ENCODE measurements at regions not wholly inside any gene's neighbourhood (a gene's known extent, or its start where the extent isn't known, plus 50 kb on each side); places are given as distances from the start of the nearest gene placed in this dataset.

DNA sequence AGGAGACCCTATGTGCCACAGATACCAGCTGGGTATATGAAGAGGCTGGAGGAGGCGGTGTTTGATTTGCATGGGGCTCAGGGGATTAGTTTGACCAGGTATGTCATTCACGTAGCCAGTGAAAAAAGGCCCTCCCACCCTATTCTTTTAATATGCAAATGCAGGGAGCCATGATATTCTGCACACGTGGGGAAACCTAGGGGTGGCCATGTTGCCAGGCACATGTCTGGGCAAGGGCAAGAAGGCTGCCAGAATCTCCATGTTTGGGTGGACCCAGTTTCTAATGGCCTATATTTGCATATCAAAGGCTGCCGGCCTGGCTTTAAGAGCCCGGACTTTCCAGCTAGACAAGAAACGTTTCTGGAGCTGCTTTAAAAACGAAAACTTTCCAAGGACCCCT, 60.4 kb downstream of the SOX4 start:
- TF ChIP-seq POLR2AphosphoS5 (IDR thresholded peaks at IDR 0.05), result no peak
- TF ChIP-seq, protein P1, sequence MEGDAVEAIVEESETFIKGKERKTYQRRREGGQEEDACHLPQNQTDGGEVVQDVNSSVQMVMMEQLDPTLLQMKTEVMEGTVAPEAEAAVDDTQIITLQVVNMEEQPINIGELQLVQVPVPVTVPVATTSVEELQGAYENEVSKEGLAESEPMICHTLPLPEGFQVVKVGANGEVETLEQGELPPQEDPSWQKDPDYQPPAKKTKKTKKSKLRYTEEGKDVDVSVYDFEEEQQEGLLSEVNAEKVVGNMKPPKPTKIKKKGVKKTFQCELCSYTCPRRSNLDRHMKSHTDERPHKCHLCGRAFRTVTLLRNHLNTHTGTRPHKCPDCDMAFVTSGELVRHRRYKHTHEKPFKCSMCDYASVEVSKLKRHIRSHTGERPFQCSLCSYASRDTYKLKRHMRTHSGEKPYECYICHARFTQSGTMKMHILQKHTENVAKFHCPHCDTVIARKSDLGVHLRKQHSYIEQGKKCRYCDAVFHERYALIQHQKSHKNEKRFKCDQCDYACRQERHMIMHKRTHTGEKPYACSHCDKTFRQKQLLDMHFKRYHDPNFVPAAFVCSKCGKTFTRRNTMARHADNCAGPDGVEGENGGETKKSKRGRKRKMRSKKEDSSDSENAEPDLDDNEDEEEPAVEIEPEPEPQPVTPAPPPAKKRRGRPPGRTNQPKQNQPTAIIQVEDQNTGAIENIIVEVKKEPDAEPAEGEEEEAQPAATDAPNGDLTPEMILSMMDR (IDR thresholded peaks at IDR 0.05 in 8 of 11, conservative IDR thresholded peaks at IDR 0.05 in 3 of 11), result no peak
